RWPE2 (cell line): ENCODE measurements at regions not wholly inside any gene's neighbourhood (a gene's known extent, or its start where the extent isn't known, plus 50 kb on each side); places are given as distances from the start of the nearest gene placed in this dataset.

Source experiments
- ATAC-seq: fragments of 200-7000 bp; cut with Tn5 transposase; 3 replicates; pipeline ENCODE4 v1.9.1; 2021; ENCODE audit warnings: low read depth
- DNase-seq: peaks from one replicate; pipeline ENCODE4 v3.0.0-alpha.2; 2020; ENCODE audit warnings: low spot score
- H3K27ac ChIP-seq: fragments of 450-650 bp; 2 replicates; pipeline ENCODE4 v1.5.1; 2017; ENCODE audit warnings: mild to moderate bottlenecking; ENCODE audit not compliant: poor library complexity, severe bottlenecking
- H3K27me3 ChIP-seq: fragments of 250-450 bp; sonication (Bioruptor Pico); 2 replicates; pipeline ENCODE4 v1.5.1; 2021; ENCODE audit warnings: mild to moderate bottlenecking, moderate library complexity; ENCODE audit not compliant: insufficient read depth, poor library complexity, severe bottlenecking
- H3K36me3 ChIP-seq: fragments of 250-450 bp; sonication (Bioruptor Pico); 2 replicates; pipeline ENCODE4 v1.5.1; 2020; ENCODE audit warnings: low read depth, mild to moderate bottlenecking, moderate library complexity
- H3K4me1 ChIP-seq: fragments of 250-450 bp; sonication (Bioruptor Pico); 2 replicates; pipeline ENCODE4 v1.5.1; 2021; ENCODE audit warnings: mild to moderate bottlenecking, moderate library complexity; ENCODE audit not compliant: insufficient read depth, poor library complexity, severe bottlenecking
- H3K4me3 ChIP-seq: fragments of 250-450 bp; sonication (Bioruptor Pico); 2 replicates; pipeline ENCODE4 v1.5.1; 2021; ENCODE audit warnings: mild to moderate bottlenecking, moderate library complexity; ENCODE audit not compliant: severe bottlenecking
- H3K9me3 ChIP-seq: fragments of 250-450 bp; sonication (Bioruptor Pico); 2 replicates; pipeline ENCODE4 v1.5.1; 2021; ENCODE audit warnings: mild to moderate bottlenecking, moderate library complexity; ENCODE audit not compliant: severe bottlenecking
- CTCF ChIP-seq: fragments of 450-650 bp; IDR thresholded peaks from one replicate; pipeline ENCODE4 v1.5.1; 2017; ENCODE audit warnings: mild to moderate bottlenecking, moderate library complexity; ENCODE audit not compliant: poor library complexity, severe bottlenecking

GRCh38 chr12:87768501-87769287 lies 260.5 kb downstream of the C12orf50 start:
- DNase-seq = no peak
- Histone ChIP-seq H3K4me1 (no peaks in the 10 kb centered on the region), H3K9me3 (no peaks in the 10 kb centered on the region), H3K27me3 (no peaks in the 10 kb centered on the region), H3K27ac (no peak overlapping the region), H3K36me3 (no peaks in the 10 kb centered on the region), H3K4me3 (no peak overlapping the region)
- TF ChIP-seq CTCF = no peak
- no peak for ATAC-seq

- Histone ChIP-seq H3K27me3 (no peaks in the 10 kb centered on the region), H3K4me1 (no peaks in the 10 kb centered on the region), H3K36me3 (no peaks in the 10 kb centered on the region), H3K27ac (no peak overlapping the region), H3K4me3 (no peak overlapping the region), H3K9me3 (no peaks in the 10 kb centered on the region)
- ATAC-seq (no peak), DNase-seq (no peak)
- no peak for TF ChIP-seq CTCF
Measured at GRCh38 chr12:87766044-87766443, 263.2 kb downstream of the C12orf50 start.

GRCh38 chr12:87760943-87761342 lies 268.3 kb downstream of the C12orf50 start:
- no peaks in the 10 kb centered on the region for H3K27me3 ChIP-seq
- no peak overlapping the region for H3K27ac ChIP-seq
- H3K4me3 ChIP-seq = no peak overlapping the region
- DNase-seq = no peak
- no peak for ATAC-seq
- TF ChIP-seq CTCF = no peak
- no peaks in the 10 kb centered on the region for H3K9me3 ChIP-seq
- H3K4me1 ChIP-seq = no peaks in the 10 kb centered on the region
- H3K36me3 ChIP-seq = no peaks in the 10 kb centered on the region

- Histone ChIP-seq H3K4me1 (no peaks in the 10 kb centered on the region), H3K27me3 (no peaks in the 10 kb centered on the region), H3K4me3 (no peak overlapping the region), H3K9me3 (no peaks in the 10 kb centered on the region), H3K36me3 (no peaks in the 10 kb centered on the region), H3K27ac (no peak overlapping the region)
- ATAC-seq (no peak), DNase-seq (no peak)
- no peak for TF ChIP-seq CTCF
Measured at GRCh38 chr12:87758271-87758670, 270.9 kb downstream of the C12orf50 start.

GRCh38 chr12:87756721-87757120 lies 272.5 kb downstream of the C12orf50 start:
- DNase-seq (no peak), ATAC-seq (no peak)
- TF ChIP-seq CTCF = no peak
- Histone ChIP-seq H3K9me3 (no peaks in the 10 kb centered on the region), H3K4me1 (no peaks in the 10 kb centered on the region), H3K27ac (no peak overlapping the region), H3K36me3 (no peaks in the 10 kb centered on the region), H3K27me3 (no peaks in the 10 kb centered on the region), H3K4me3 (no peak overlapping the region)
